D341Med (cell line): ENCODE measurements at regions not wholly inside any gene's neighbourhood (a gene's known extent, or its start where the extent isn't known, plus 50 kb on each side); places are given as distances from the start of the nearest gene placed in this dataset.

Source experiments
- DNase-seq: peaks from one replicate; pipeline ENCODE4 v3.0.0; 2012; ENCODE audit warnings: low spot score

DNA sequence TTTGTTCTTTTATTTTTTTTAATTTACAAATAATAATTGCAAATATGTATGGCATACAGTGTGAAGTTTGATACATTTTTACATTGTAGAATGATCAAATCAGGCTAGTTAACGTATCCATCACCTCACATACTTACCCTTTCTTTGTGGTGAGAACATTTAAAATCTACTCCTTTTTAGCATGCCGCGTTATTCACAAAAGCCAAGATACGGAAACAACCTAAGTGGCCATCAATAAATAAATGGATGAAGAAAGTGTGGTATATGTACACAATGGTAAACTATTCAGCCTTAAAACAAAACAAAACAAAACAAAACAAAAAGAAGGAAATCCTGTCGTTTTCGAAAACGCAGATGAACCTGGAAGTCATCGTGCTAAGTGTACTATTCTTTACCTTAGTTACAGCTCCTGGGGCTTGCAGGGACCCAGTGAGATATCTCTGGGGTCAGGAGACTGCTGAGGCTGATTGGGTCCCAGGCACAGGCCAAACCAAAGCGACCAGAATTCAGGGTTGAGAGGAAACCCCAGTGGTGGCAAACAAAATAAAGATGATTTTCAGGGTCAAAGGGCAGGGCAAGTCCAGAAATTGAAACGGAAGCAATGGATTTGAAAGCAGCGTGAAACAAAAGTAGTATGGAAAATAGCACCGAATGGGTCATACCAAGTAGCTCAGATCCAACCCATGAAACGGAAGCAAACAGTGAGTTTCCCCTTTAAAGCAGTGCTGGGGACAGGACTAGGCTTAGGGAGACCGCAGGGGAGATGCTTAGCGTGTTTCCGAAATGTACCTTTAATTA, 188.2 kb downstream of the PLPP3 start:
- DNase-seq: no peak

GRCh38 chr1:56390232-56390867, 189.0 kb downstream of the PLPP3 start:
- DNase-seq: peak; percentile 54

DNA sequence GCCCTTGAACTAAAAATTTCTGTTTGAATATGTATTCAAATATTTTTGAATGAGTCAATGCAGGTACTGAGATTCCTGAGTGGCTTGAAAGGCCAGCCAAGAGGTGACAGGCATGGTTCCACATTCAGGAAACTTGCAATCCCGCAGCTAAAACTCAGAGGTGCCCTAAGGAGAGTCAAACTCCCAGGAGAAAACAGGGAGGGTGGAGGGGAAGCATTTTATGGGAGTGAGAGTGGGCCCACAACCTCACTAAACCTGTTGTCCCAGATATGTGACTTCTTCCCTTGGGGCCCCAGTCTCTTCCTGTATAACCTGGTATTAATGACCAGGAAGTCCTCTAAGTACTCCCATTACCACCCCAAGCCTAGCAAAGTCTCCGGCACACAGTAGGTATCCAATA, 189.6 kb downstream of the PLPP3 start:
- no peak for DNase-seq

- DNase-seq: no peak
Measured at GRCh38 chr1:56387071-56387740, 192.2 kb downstream of the PLPP3 start.

DNA sequence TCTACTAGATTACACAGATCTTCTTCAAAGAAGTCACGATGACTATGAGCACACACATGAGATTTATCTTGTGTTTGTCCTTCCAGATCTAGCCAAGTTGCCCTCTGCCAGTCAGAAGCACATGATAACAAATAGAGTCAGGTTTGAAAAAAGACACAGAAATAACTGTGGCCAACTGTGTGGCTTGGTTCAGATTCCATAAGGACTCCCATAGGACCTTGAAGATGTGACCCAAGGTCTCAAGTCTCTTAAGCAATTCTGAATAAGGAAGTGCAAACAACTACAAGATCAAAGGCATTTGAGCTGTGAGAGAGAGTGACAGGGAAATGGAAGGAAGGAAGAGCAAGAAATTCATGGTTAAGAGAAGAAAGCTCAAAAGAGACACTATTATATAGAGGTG, 194.0 kb downstream of the PLPP3 start:
- DNase-seq: no peak

GRCh38 chr1:56382929-56383328, 196.4 kb downstream of the PLPP3 start:
- DNase-seq: no peak

GRCh38 chr1:56380531-56380930, 198.8 kb downstream of the PLPP3 start:
- no peak for DNase-seq

DNA sequence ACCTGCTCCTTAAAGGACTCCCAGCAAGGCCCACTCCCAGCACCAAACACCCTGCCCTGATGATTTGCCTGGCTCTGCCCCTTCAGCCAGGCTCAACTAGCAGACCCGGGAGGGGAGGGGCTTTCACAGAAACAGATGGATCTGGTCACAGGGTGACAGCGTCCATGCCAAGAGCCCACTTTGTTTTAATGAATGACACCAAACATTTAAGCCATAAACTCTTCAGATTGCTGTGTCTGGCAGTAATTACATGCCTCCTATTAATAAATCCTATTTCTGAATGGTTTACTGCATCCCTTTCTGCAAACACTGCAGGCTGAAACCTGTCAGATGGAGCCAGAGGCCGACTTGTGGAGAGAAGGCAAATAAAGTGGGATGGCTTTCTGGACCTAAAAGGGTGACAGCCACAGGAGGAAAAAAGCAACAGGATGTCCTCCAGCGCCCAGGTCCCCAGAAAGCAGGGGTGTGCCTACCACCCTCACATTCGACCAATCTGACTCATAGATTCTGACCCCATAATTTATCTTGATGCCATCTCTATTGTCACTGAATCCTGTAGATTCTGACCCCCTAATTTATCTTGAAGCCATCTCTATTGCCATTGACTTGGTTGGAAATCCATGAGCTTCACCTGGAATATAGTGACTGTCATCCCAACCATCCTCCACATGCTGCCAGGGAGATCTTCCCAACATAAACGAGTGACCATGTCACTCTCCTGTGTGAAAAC, 200.9 kb downstream of the PLPP3 start:
- DNase-seq: peak; percentile 63

- DNase-seq: no peak
Measured at GRCh38 chr1:56377431-56377830, 201.9 kb downstream of the PLPP3 start.

DNA sequence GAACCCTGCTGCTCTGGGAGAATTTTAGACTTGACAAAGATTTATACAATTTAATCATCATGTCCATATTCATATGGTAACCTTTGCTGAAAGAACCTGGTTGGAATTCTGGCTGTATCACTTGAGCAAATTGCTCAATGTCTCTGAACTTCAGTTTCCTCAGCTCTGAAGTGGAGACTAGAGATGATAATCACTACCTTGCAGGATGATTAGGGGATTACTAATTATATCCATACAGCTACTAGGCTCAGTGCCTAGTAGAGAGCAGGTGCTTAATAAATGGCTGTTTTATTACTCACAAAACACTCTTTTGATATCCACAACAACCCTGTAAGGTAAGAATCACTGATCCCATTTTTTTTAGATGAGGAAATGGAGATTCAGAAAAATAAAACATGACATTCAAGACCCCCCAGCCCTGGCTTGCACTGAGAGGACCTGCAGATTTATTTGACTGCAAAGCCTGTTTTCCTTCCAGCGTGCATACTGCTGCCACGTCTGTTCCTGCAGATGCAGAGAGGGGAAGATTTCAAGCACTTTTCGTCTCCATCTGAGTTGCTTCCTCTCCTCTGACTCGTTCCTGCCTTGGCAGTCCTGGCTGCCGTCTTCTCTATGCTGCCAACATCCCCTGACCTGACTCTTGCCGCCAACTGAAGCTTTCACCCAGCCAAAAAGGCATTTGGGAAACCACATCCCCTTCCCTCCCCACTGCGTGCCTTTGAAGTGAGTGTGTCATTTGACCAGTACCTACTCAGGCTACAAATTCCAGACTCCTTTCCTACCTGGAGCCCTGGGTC, 203.0 kb downstream of the PLPP3 start:
- DNase-seq: peak; percentile 37

- no peak for DNase-seq
Measured at GRCh38 chr1:56375326-56375804, 204.0 kb downstream of the PLPP3 start.

GRCh38 chr1:56374026-56374974, 205.1 kb downstream of the PLPP3 start:
- peak; percentile 68 for DNase-seq

DNA sequence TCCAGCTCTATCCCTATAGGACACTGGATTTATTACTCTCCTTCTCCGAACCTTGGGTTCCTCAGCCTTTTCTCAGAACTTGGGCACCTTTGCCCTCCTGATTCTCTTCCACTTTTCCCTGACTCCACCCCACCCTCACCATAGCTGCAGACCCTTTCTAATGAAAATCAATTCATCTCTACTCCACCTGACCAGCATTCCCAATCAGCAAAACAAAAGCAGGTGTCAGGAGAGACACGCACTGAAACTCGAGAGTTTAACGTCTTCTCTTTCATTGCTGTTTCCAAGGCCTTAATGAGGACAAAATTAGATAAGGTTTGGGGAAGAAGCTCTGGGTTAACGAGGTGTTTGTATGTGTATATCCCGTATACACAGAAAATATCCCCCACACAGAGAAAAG, 208.8 kb downstream of the PLPP3 start:
- DNase-seq: no peak

DNA sequence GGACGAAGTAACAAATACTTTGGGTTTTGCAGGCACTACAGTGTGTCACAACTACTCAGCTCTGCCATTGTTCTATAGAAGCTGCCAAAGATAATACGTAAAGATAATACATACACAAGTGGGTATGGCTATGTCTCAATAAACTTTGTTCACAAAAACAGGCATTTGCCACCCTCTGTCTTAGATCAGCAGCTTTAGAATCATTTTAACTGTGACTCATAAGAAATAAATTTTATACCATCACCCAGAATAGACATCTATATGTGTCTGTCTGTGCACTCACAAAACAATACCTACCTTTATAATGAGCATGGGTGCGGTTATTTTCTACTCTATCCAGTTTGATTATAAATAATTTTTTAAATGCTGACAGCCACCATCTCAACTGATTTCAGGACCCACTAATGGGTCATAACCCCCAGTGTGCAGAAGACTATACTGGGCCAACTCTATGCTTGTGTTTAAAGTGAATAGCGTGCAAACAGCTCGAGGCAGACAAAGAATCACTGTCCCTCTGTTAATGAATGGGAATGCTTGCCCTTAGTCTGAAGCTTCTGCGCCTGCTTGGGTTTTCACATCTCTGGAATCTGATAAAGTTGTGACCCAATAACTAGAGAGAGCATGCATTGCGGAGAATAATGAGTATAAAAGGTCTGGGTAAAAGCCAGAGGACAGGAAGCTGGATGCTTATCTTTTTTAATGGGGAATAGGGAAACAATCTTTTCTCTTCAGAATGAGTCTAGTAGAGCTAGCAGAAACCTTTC, 216.2 kb downstream of the PLPP3 start:
- no peak for DNase-seq

GRCh38 chr1:56360021-56360420, 219.3 kb downstream of the PLPP3 start:
- no peak for DNase-seq

- peak; percentile 55 for DNase-seq
Measured at GRCh38 chr1:56359056-56359455, 220.3 kb downstream of the PLPP3 start.

DNA sequence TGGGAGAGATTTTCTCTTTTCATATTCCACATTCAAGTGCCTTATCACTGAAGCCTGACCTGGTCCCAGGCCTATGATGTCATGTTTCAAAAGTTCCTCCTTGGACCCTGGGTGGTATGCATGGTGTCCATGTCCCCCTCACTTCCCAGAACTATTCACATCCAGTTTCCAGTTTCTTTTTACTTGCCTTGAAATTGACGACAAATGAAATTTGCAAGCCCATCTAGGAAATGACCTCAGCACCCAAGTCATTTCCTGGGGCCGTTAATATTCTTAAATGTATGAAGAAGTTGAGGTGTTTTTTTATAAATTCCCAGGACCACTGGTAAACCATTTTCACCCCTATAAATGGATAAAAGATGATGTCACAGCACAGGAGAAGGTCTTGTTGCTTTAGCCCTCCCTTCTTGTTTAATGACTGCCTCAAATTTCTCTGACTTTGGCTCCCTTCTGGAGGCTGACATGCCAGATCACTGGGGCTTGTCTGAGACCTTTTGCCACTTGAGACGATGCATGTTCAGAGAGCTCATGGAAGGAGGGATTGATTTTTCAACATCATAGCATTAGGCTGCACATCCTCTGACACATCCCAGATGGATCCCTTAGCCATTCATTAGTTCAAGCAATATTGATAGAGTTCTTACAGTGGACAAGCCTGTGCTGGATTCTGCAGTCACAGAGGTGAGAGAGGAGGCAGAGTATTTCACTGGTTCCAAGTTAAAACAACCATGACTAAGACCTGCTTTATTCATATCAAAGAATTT, 221.3 kb downstream of the PLPP3 start:
- no peak for DNase-seq

- no peak for DNase-seq
Measured at GRCh38 chr1:56356376-56356990, 222.9 kb downstream of the PLPP3 start.
